ENCODE measurements at regions not wholly inside any gene's neighbourhood (a gene's known extent, or its start where the extent isn't known, plus 50 kb on each side); places are given as distances from the start of the nearest gene placed in this dataset.

- H3K27ac Mint-ChIP-seq = no peak overlapping the region
- DNase-seq (no peak), ATAC-seq (ENCODE audit: low read depth in 2 of 2) (no peak)
- Histone ChIP-seq H3K4me1 (ENCODE audit: control insufficient read depth, insufficient read depth, low read length, poor library complexity, severe bottlenecking) (no peaks in the 10 kb centered on the region), H3K9me3 (ENCODE audit: control insufficient read depth in 2 of 2, low read length in 2 of 2) (no peaks in the 10 kb centered on the region), H3K36me3 (ENCODE audit: control insufficient read depth, insufficient read depth, low read length) (no peaks in the 10 kb centered on the region), H3K4me3 (ENCODE audit: low read depth, low read length) (no peak overlapping the region), H3K27me3 (ENCODE audit: control insufficient read depth, insufficient read depth, low read length) (peaks cover 2% of the 10 kb centered on the region), H3K27ac (ENCODE audit: insufficient read depth, low read length, poor library complexity, severe bottlenecking) (no peak overlapping the region)
- peaks cover 0 to 5% (median 0%) of the 10 kb centered on the region in 7 donors for H3K9me3 Mint-ChIP-seq
- H3K27me3 Mint-ChIP-seq = peaks cover 5% of the 10 kb centered on the region
- no peak overlapping the region for H3K4me3 Mint-ChIP-seq
- no peaks in the 10 kb centered on the region for H3K36me3 Mint-ChIP-seq
- H3K4me1 Mint-ChIP-seq = no peaks in the 10 kb centered on the region
These were observed 408.9 kb downstream of the LRATD1 start for GRCh38 chr2:15041429-15041837.

- Mint-ChIP-seq H3K9me3 (peaks cover 0 to 5% (median 0%) of the 10 kb centered on the region in 7 donors), H3K4me1 (no peaks in the 10 kb centered on the region), H3K4me3 (no peak overlapping the region), H3K36me3 (no peaks in the 10 kb centered on the region), H3K27me3 (peaks cover 2% of the 10 kb centered on the region), H3K27ac (no peak overlapping the region)
- ATAC-seq (ENCODE audit: low read depth in 2 of 2) = no peak
- no peaks in the 10 kb centered on the region for H3K9me3 ChIP-seq (ENCODE audit: control insufficient read depth in 2 of 2, low read length in 2 of 2)
- H3K36me3 ChIP-seq (ENCODE audit: control insufficient read depth, insufficient read depth, low read length) = no peaks in the 10 kb centered on the region
- H3K27ac ChIP-seq (ENCODE audit: insufficient read depth, low read length, poor library complexity, severe bottlenecking) = no peak overlapping the region
- peaks cover 2% of the 10 kb centered on the region for H3K27me3 ChIP-seq (ENCODE audit: control insufficient read depth, insufficient read depth, low read length)
- no peak for DNase-seq
- no peaks in the 10 kb centered on the region for H3K4me1 ChIP-seq (ENCODE audit: control insufficient read depth, insufficient read depth, low read length, poor library complexity, severe bottlenecking)
- no peak overlapping the region for H3K4me3 ChIP-seq (ENCODE audit: low read depth, low read length)
These were observed 410.3 kb downstream of the LRATD1 start for GRCh38 chr2:15042801-15043217.

GRCh38 chr2:15043336-15044058 lies 411.0 kb downstream of the LRATD1 start:
- Histone ChIP-seq H3K4me1 (ENCODE audit: control insufficient read depth, insufficient read depth, low read length, poor library complexity, severe bottlenecking) (no peaks in the 10 kb centered on the region), H3K4me3 (ENCODE audit: low read depth, low read length) (no peak overlapping the region), H3K27ac (ENCODE audit: insufficient read depth, low read length, poor library complexity, severe bottlenecking) (no peak overlapping the region), H3K27me3 (ENCODE audit: control insufficient read depth, insufficient read depth, low read length) (peaks cover 2% of the 10 kb centered on the region), H3K9me3 (ENCODE audit: control insufficient read depth in 2 of 2, low read length in 2 of 2) (no peaks in the 10 kb centered on the region), H3K36me3 (ENCODE audit: control insufficient read depth, insufficient read depth, low read length) (no peaks in the 10 kb centered on the region)
- Mint-ChIP-seq H3K4me3 (no peak overlapping the region), H3K9me3 (peaks cover 0 to 5% (median 0%) of the 10 kb centered on the region in 7 donors), H3K27ac (no peak overlapping the region), H3K27me3 (no peaks in the 10 kb centered on the region), H3K4me1 (no peaks in the 10 kb centered on the region), H3K36me3 (no peaks in the 10 kb centered on the region)
- DNase-seq = no peak
- no peak for ATAC-seq (ENCODE audit: low read depth in 2 of 2)

- Mint-ChIP-seq H3K36me3 (no peaks in the 10 kb centered on the region), H3K9me3 (peaks cover 0 to 5% (median 0%) of the 10 kb centered on the region in 7 donors), H3K27me3 (no peaks in the 10 kb centered on the region), H3K27ac (no peak overlapping the region), H3K4me1 (no peaks in the 10 kb centered on the region), H3K4me3 (no peak overlapping the region)
- Histone ChIP-seq H3K9me3 (ENCODE audit: control insufficient read depth in 2 of 2, low read length in 2 of 2) (no peaks in the 10 kb centered on the region), H3K4me3 (ENCODE audit: low read depth, low read length) (no peak overlapping the region), H3K36me3 (ENCODE audit: control insufficient read depth, insufficient read depth, low read length) (no peaks in the 10 kb centered on the region), H3K27me3 (ENCODE audit: control insufficient read depth, insufficient read depth, low read length) (peaks cover 2% of the 10 kb centered on the region), H3K4me1 (ENCODE audit: control insufficient read depth, insufficient read depth, low read length, poor library complexity, severe bottlenecking) (no peaks in the 10 kb centered on the region), H3K27ac (ENCODE audit: insufficient read depth, low read length, poor library complexity, severe bottlenecking) (no peak overlapping the region)
- DNase-seq (no peak), ATAC-seq (ENCODE audit: low read depth in 2 of 2) (no peak)
These were observed 412.5 kb downstream of the LRATD1 start for GRCh38 chr2:15045054-15045453.

GRCh38 chr2:15047184-15047583 lies 414.7 kb downstream of the LRATD1 start:
- DNase-seq (no peak), ATAC-seq (ENCODE audit: low read depth in 2 of 2) (no peak)
- no peak overlapping the region for H3K4me3 ChIP-seq (ENCODE audit: low read depth, low read length)
- no peaks in the 10 kb centered on the region for H3K36me3 Mint-ChIP-seq
- no peaks in the 10 kb centered on the region for H3K36me3 ChIP-seq (ENCODE audit: control insufficient read depth, insufficient read depth, low read length)
- H3K27ac ChIP-seq (ENCODE audit: insufficient read depth, low read length, poor library complexity, severe bottlenecking) = no peak overlapping the region
- H3K27me3 Mint-ChIP-seq = no peaks in the 10 kb centered on the region
- H3K27me3 ChIP-seq (ENCODE audit: control insufficient read depth, insufficient read depth, low read length) = peaks cover 5% of the 10 kb centered on the region
- H3K4me1 Mint-ChIP-seq = no peaks in the 10 kb centered on the region
- H3K9me3 ChIP-seq (ENCODE audit: control insufficient read depth in 2 of 2, low read length in 2 of 2) = no peaks in the 10 kb centered on the region
- no peak overlapping the region for H3K27ac Mint-ChIP-seq
- H3K9me3 Mint-ChIP-seq = peaks cover 0 to 3% (median 0%) of the 10 kb centered on the region in 7 donors
- H3K4me1 ChIP-seq (ENCODE audit: control insufficient read depth, insufficient read depth, low read length, poor library complexity, severe bottlenecking) = no peaks in the 10 kb centered on the region
- H3K4me3 Mint-ChIP-seq = no peak overlapping the region

- H3K27me3 ChIP-seq (ENCODE audit: control insufficient read depth, insufficient read depth, low read length) = peaks cover 6% of the 10 kb centered on the region
- H3K4me1 ChIP-seq (ENCODE audit: control insufficient read depth, insufficient read depth, low read length, poor library complexity, severe bottlenecking) = no peaks in the 10 kb centered on the region
- Mint-ChIP-seq H3K9me3 (no peaks in the 10 kb centered on the region), H3K36me3 (no peaks in the 10 kb centered on the region), H3K4me3 (no peak overlapping the region), H3K4me1 (no peaks in the 10 kb centered on the region), H3K27ac (no peak overlapping the region), H3K27me3 (no peaks in the 10 kb centered on the region)
- DNase-seq = no peak
- no peak for ATAC-seq (ENCODE audit: low read depth in 2 of 2)
- H3K27ac ChIP-seq (ENCODE audit: insufficient read depth, low read length, poor library complexity, severe bottlenecking) = no peak overlapping the region
- H3K36me3 ChIP-seq (ENCODE audit: control insufficient read depth, insufficient read depth, low read length) = no peaks in the 10 kb centered on the region
- no peak overlapping the region for H3K4me3 ChIP-seq (ENCODE audit: low read depth, low read length)
- no peaks in the 10 kb centered on the region for H3K9me3 ChIP-seq (ENCODE audit: control insufficient read depth in 2 of 2, low read length in 2 of 2)
These were observed 415.5 kb downstream of the LRATD1 start for GRCh38 chr2:15048000-15048399.

- H3K27me3 ChIP-seq (ENCODE audit: control insufficient read depth, insufficient read depth, low read length) = peaks cover 4% of the 10 kb centered on the region
- no peak overlapping the region for H3K27ac ChIP-seq (ENCODE audit: insufficient read depth, low read length, poor library complexity, severe bottlenecking)
- no peak overlapping the region for H3K27ac Mint-ChIP-seq
- no peaks in the 10 kb centered on the region for H3K4me1 Mint-ChIP-seq
- no peak overlapping the region for H3K4me3 Mint-ChIP-seq
- H3K9me3 ChIP-seq (ENCODE audit: control insufficient read depth in 2 of 2, low read length in 2 of 2) = no peaks in the 10 kb centered on the region
- no peaks in the 10 kb centered on the region for H3K4me1 ChIP-seq (ENCODE audit: control insufficient read depth, insufficient read depth, low read length, poor library complexity, severe bottlenecking)
- no peaks in the 10 kb centered on the region for H3K36me3 Mint-ChIP-seq
- no peaks in the 10 kb centered on the region for H3K36me3 ChIP-seq (ENCODE audit: control insufficient read depth, insufficient read depth, low read length)
- no peaks in the 10 kb centered on the region for H3K27me3 Mint-ChIP-seq
- DNase-seq (no peak), ATAC-seq (ENCODE audit: low read depth in 2 of 2) (no peak)
- no peak overlapping the region for H3K4me3 ChIP-seq (ENCODE audit: low read depth, low read length)
- H3K9me3 Mint-ChIP-seq = no peaks in the 10 kb centered on the region
These were observed 416.8 kb downstream of the LRATD1 start for GRCh38 chr2:15049096-15049993.
